GM21619 (cell line): ENCODE measurements at regions not wholly inside any gene's neighbourhood (a gene's known extent, or its start where the extent isn't known, plus 50 kb on each side); places are given as distances from the start of the nearest gene placed in this dataset.
"Not testable (repeated sequence)": the region's sequence is repeated elsewhere in the genome, so short reads cannot be mapped to it uniquely, and the experiment has no call there.

ENCODE experiments used
- ATAC-seq: cut with Tn5 transposase; IDR thresholded peaks from one replicate; pipeline ENCODE4 v1.9.1; 2021; ENCODE audit not compliant: unreplicated experiment

DNA sequence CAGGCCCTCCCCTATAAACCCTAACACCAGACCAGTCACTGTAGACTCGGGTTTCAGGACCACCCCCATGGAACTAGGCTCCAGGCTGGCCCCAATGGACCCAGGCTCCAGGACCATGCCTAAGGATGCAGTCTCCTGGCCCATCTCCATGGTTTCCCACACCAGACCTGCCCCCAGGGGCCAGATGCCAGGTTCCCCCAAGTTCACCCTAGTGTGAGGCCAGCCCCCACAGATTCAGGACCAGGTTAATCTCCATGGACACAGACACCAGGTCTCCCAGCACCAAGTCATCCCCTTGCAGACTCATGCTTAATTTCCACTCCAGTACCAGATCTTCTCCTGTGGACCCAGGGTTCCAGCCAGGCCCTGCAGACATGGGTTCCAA lies 103.8 kb upstream of the LANCL2 start:
- ATAC-seq = no peak

DNA sequence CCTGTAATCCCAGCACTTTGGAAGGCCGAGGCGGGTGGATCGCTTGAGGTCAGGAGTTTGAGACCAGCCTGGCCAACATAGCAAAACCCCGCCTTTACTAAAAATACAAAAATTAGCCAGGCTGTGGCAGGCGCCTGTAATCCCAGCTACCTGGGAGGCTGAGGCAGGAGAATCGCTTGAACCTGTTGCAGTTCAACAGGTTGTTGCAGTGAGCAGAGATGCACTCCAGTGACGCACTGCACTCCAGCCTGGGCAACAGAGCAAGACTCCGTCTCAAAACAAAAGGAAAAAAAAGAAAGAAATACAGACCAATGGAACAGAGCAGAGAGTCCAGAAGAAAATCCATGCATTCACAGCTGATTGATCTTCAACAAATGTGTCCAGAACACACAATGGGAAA lies 99.8 kb upstream of the LANCL2 start:
- not testable (repeated sequence) for ATAC-seq

DNA sequence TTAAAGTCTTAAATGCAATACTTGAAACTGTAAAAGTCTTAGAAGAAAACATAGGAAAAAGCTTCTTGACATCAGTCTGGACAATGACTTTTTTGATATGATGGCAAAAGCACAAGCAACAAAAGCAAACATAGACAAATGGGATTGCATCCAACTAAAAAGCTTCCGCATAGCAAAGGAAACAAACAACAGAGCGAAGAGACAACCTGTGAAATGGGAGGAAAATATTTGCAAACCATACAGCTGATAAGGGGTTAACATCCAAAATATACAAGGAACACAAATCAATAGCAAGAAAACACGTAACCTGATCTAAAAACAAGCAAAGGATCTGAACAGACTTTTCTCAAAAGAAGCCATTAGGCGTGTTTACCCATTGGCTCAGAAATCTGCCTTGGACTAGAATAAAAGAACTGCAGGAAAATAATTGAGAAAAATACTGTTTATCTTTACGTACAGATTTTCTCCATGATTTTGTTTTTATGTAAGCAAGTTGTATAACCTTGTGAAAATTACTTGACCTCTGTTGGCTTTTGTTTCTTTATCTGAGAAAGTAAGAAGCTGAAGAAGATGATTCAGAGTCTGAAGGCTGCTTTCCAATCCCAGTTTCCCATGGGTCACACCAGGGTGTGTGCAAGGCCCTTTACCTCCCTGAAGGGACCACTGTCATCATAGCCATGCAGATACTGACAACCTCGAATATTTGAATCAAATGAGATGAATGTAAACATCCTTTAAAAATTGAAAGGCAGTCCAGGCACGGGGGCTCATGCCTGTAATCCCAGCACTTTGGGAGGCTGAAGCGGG lies 99.1 kb upstream of the LANCL2 start:
- ATAC-seq = no peak

DNA sequence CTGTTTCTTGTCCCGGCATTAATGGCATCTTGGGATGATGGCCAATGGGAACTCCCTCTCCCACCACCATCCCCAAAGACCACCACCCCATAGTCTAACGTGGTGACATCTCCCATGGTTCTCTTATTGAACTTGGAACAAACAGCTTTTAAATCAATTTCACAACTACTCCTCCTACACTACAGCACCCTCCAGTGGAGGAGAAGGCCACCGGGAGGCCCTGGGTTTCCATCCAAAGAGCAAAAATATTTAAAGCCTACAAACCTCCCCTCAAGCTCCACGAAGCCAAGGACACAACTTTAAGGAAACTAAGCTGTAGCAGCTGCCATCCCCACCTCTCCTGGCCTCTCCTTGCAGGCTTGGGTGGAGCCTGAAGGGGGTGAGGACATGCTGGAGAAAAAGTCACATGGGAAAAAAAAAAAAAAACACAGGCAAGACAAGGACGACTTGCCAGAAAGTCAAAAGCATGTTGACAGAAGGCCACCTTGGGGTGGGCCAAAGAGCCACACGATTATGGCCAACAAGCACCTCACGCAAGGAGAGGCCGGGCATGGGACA lies 94.0 kb upstream of the LANCL2 start:
- no peak for ATAC-seq

DNA sequence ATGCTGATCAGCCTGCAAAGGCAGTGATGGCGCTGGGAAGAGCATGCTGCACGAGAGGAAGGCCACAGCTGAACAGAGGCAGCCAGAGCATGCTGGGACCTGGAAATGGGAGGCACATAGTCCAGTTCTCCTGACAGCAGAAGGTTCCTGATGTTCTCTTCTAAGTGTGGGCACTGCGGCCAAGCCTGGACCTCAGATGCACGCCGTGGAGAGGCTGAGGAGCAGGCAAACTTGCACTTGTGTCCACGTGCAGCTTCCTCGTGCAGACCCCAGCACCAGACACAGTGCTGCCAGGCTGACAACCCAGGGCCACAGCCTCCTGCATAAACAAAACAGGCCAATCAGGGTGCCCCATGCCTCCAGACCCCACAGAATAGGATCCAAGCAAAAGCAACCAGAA lies 93.5 kb upstream of the LANCL2 start:
- no peak for ATAC-seq

DNA sequence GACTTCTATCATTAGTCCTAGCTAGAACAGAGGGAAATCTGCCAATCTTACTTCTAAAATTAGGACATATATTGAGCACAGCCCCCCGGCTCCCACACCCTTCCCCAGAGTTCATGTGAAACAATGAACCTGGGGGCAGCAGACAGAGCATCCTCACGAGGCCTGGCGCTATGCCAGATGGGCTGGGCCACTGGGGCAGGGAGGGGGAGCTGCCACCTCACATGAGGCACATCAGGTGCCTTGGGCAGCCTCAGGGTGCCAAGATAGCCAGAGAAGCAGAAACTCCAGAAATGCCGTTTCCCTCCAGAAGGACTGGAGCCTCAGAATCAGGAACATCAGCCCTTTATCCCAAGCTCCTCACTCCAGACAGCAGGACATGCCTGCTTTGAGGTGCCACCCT lies 92.8 kb upstream of the LANCL2 start:
- ATAC-seq = no peak

DNA sequence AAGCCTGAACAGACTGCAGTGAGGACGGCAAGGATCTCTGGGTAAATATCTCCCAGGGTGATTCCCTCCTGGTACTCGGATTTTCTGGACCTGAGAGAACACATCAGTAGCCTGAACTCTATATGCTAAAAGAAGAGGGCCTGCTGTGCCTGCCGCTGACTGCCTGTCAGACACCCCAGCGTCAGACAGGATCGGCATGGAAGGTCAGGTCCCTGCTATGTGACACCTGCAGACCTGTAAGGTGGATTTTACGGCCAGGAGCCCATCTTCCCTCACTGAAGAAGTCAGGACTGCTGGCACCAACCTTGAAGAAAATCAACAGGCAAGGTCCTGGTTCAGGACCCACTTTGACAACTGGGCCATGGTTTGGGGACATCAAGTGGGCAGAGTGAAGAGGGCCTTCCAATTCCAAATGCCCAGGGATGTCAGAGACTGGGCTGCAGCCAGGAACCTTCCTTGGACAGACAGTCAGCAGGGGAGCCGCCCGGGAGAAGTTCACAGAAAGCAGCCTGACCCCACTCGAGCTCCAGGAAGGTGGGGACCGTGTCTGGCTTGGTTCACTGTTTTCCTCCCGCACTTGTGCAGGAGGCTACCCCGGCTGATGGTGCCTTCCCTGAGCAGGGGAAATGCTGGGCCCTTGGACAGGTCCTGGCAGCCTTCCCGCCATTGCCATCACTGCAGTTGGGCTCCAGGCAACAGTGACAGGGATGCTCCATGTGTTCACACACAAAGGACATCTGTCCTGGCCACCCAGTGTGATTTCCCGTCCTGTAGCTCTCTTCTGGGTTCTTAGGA lies 91.8 kb upstream of the LANCL2 start:
- ATAC-seq = no peak

DNA sequence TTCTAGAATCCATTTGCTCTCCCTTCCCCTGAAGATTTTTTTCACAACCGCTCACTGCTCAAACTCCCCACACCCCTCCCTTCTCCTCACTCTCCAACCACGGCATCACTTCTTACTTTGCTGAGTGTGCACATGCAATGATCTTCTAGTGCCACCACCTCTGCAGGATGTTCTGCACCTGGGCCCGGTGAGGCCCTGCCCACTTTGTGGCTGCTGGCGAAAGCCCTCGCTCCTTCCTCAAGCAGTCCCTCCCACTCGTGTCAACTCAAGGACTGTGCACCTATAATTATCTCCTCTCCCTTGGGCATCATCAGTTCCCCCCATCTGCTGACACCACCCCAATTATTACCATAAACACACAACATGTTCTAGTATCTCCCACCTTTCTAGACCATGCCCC lies 91.0 kb upstream of the LANCL2 start:
- no peak for ATAC-seq

DNA sequence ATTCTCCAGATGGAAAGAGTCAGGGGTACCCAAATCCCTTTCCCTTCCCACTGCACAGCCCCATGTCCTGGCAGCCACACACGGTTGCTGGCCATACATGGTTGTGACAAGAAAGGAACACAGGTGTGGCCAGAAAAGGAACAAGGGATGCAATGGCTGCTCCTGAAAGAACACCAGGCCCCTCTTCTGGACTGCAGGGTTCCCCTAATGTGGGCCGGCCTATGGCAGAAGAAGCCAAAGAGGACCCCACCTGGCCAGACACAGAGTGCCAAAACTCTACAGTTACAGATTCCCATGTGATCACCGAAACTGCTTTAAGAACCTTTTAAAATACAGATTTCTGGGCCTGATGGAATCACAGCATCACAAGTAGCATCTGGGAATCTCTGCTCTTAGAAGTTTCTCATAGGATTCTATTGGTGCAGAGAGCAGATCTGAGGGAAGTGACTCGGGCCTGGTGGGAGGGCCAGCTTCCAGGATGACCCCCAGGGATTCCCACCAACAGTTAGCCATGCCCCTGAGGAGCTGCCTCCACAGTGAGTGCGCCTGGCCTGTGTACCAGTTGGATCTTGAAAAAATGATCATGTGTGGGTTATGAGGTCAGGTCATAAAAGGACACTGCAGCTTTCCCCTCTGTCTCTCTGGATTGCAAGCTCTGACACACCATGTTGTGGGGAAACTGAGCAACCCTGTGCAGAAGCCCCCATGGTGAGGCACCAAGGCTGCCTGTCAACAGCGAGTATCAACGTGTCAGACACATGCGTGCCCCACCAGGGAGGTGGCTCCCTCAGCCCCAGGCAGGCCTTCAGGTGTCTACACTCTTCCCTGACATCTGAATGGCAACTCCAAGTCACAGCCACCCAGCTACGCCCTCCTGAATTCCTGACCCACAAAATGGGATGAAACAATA lies 89.6 kb upstream of the LANCL2 start:
- no peak for ATAC-seq

DNA sequence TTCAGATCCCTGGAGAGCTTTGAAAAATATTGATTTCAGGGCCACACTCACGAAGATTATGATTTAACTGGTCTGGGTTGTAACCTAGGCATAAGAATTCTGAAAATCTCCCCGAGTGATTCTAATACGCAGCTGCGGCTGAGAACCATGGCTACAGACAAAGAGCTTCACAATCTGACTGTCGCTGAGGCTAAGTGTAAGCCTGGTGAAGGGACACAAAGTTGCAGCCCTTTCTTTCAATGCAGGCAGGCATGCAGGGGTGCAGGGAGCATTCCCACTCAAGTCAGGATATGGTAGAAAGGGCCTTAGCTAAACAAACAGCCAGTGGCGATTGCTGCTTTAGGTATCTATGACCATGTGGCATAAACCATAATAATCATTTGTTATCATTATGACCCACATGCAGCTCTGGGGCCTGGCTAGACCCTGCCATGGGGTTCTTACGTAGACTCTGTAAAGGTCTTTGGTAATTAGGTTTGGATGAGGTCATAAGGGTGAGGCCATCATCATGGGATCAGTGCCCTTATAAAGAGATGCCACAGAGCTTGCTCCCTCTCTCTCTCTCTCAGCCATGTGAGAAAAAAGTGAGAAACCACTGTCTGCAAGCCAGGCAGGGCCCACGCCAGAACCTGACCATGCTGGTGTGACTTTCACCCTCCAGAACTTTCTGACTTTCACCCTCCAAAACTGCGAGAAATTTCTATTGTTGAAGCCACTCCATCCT lies 88.4 kb upstream of the LANCL2 start:
- ATAC-seq = no peak

DNA sequence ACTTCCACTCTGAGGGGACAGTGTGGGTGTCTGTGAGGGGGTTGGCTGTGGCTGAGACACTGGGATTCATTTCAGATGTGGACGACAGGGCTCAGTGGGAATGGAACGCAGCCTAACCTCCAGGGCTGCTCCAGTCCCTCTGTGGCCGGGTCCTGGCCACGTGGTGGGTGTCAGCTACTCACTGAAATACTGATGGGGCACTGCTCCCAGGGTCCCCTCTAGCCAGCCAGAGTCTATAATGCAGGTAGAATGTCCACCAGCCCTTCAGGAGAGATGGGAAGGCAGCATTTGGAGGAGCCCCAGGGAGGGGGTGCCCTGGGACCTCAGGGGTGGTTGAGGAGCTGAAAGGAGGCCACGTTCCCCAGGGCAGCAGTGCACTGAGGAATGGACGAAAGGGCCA lies 87.2 kb upstream of the LANCL2 start:
- no peak for ATAC-seq

DNA sequence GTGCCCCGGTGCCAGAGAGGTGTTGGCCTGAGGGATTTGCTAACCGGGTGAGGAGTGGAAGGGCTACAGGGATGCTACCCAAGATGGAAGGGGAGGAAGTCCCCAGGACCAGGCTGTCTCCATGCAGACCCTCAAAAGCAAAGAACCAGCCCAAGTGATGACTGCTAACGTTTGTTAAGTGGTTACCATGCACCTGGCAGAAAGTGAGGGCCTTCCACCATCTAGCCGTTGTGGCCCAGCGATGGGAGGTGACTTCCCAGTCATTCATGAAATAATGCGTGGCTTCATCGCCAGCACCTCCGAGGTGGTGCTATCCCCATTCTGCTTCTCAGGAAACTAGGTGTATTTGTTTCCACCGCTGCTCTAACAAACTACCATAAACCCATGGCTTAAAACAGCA lies 86.8 kb upstream of the LANCL2 start:
- no peak for ATAC-seq

DNA sequence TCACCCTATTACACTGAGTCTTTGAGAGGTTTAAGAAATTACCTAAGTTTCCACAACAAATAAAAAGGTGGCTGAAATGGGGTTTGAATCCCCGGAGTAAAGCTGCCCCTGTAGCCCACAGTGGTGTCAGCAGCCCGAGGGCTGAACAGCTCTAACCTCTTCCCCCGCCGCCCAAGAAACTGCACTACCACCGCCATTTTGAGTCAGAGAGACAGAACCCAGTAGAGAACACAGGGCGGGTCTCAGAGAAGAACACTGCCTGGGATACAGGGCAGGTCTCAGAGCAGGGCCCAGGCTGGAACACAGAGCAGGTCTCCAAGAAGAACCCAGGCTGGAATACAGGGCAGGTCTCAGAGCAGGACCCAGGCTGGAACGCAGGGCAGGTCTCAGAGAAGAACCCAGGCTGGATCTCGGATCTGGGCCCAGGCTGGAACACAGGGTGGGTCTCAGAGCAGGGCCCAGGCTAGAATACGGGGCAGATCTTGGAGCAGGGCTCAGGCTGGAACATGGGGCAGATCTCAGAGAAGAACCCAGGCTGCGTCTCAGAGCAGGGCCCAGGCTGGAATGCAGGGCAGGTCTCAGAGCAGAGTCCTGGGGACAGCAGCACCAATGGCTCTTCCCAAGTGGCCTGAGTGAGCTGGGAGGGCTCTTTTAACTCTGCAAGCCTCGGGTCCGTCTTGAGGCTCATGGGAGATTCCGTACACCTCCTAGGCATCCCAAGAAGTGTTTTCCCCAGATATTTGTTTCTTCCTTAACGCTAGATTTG lies 85.9 kb upstream of the LANCL2 start:
- no peak for ATAC-seq

DNA sequence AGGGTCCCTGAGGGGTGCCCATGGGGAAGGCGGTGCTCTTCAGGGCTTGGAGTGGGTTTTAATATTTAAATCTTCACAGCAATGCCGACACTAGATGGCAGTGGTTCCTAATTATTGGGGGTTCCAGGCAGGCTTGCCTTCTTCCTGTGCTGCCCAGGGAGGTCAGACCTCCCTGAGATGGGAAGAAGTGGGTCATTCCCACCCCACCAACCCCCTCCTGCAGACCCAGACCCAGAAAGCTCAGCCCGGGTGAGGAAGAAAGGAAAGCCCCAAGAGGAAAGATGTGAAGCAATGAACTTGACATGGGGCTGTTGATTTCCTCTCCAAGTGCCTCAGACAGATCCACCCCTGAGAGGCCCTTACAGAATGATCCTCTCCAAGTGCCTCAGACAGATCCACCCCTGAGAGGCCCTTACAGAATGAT lies 85.1 kb upstream of the LANCL2 start:
- peak; percentile 87 for ATAC-seq

DNA sequence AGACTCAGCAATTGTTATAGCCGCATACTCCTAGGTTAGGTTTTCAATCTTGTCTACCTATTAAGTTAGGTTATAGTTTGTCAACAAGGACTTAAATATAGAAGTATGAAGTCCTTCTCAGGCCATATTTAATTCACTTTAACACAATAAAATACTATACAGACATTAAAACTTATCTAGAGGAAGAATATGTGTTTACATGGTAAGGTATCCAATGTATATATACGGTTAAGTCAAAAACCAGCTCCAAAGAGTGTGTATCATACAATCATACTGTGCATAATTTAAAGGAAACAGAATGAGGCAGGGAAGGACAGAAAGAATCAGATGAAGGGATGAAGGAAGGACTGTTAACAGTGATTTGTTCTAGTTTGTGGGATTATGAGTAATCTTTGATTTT lies 79.5 kb upstream of the LANCL2 start:
- ATAC-seq = no peak

DNA sequence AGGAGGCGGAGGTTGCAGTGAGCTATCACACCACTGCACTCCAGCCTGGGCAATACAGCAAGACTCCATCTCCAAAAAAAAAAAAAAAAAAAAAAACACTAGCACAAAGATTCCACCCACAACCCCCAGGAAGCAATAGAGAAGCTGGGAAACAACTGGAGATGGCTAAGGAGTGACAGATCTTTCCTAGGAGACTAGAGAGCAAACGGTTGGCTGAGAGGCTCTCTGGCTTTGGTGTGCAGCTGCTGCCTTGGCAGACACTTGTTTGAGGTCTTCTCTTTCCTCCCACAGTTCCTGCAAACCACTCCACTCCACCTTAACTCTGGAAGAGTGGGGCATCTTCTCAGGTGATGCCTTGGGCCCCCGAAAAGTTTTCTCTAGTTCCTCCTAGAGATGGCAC lies 78.5 kb upstream of the LANCL2 start:
- no peak for ATAC-seq

DNA sequence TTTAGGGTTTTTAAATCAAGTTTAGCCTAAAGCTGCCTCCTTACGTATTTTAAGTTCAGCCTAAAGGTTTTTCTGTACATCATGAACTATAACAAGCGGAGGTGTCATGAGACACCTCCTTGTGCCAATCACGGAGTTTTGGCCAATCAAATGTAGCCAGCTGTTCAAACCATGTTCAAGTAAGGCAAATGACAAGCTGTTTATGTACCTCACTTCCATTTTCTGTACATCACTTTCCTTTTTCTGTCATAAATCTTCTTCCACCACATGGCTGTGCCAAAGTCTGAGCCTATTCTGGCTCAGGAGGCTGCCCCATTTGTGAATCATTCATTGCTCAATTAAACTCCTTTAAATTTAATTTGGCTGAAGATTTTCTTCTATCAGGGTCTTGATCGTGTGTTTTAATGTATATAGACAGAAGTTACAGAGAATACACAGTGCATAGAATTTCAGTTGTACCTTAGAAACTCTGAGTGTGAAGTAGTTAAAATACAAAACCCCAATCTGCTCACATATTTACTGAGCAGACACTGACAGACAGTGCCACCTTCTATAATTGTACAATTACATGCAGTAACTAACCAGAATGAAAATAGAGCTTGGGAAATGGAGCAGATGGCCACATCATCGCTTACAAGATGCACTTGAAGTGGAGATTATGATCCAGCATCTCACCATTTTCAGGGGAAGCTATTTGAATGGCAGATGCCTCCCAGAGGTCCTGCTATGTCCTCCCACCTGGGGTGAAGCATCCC lies 76.9 kb upstream of the LANCL2 start:
- ATAC-seq = no peak

DNA sequence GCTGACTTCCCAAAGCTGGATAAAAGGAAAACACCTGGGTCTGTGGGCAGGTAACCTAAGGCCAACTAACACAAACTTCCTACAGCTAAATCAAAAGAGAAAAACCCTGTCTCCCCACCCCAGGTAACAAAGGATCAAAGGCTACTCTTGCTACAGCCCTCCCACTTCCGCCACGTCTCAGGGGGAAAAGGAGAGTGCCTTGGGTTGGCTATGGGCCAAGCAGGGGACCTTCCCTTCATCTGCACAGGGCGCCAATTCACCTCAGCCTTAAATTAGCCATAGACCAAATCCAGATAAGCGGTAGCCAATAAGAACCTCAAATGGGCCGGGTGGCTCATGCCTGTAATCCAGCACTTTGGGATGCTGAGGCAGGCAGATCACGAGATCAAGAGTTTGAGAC lies 69.1 kb upstream of the LANCL2 start:
- ATAC-seq = no peak
